22Rv1 (cell line): ENCODE measurements at regions not wholly inside any gene's neighbourhood (a gene's known extent, or its start where the extent isn't known, plus 50 kb on each side); places are given as distances from the start of the nearest gene placed in this dataset.
"Not testable (repeated sequence)": the region's sequence is repeated elsewhere in the genome, so short reads cannot be mapped to it uniquely, and the experiment has no call there.

Experiments used
- CTCF ChIP-seq: fragments of 450-650 bp; IDR thresholded peaks from 2 replicates; pipeline ENCODE4 v1.5.1; 2017; ENCODE audit warnings: mild to moderate bottlenecking
- ZFX ChIP-seq: fragments of 450-650 bp; IDR thresholded peaks from 2 replicates; pipeline ENCODE4 v1.6.1; 2017; ENCODE audit warnings: antibody characterized with exemption, borderline replicate concordance

- not testable (repeated sequence) for TF ChIP-seq CTCF, ZFX
Observed at GRCh38 chr1:814543-814942, 109.2 kb upstream of the SAMD11 start.
